AG04449 (cell line): ENCODE measurements at regions not wholly inside any gene's neighbourhood (a gene's known extent, or its start where the extent isn't known, plus 50 kb on each side); places are given as distances from the start of the nearest gene placed in this dataset.

Experiments used
- CTCF ChIA-PET: fragments of 350-600 bp; formaldehyde crosslinking; extraction: SDS; loops from one replicate; lab custom pipeline; 2021; ENCODE audit warnings: antibody characterized with exemption; lab: Yijun Ruan, JAX
- POLR2A ChIA-PET: fragments of 400-600, 350-600 bp; formaldehyde crosslinking; extraction: SDS; loops from one replicate; lab custom pipeline; 2020; ENCODE audit warnings: antibody characterized with exemption, inconsistent platforms; lab: Yijun Ruan, JAX
- DNase-seq: peaks from one replicate; pipeline ENCODE4 v3.0.0-alpha.2; 2010; ENCODE audit warnings: low read depth, low spot score
- H3K4me3 ChIP-seq: 2 replicates; pipeline ENCODE4 v1.5.1; 2011; ENCODE audit warnings: low read depth, mild to moderate bottlenecking, control low read depth, low read length
- TF ChIP-seq, protein P1 (sequence below): IDR thresholded peaks from one replicate; pipeline ENCODE4 v1.5.1; 2011; ENCODE audit warnings: mild to moderate bottlenecking, moderate library complexity, low read length, control low read depth, inconsistent platforms; ENCODE audit not compliant: insufficient read depth; ENCODE audit errors: missing control alignments

DNA sequence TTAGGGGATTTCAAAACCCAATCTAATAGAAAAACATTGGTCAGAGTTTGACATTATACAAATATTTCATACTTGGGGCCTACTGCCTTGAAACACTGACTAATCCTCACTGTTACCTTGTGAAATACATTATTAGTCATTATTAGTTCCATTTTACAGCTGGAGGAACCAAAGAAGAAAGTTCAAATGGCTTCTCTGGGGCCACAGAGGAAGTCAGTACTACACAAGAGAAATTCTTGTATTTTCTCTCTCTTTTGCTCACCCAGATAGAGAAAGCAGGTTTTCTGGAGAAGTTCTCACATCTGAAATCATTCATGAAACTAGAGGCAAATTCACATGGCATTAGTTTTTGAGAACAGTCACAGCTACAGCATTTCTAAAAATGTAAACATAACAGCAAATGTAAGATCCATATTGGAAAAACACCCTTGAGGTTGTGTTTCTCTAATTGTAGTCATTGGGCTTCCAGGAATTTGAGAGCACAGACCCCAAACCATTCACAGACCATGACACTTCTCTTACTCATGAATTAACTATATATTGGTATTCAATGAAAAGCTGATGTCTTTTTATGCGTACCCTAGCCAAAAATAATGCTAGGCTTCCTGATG, 83.0 kb downstream of the LLPH start:
- TF ChIP-seq, protein P1, sequence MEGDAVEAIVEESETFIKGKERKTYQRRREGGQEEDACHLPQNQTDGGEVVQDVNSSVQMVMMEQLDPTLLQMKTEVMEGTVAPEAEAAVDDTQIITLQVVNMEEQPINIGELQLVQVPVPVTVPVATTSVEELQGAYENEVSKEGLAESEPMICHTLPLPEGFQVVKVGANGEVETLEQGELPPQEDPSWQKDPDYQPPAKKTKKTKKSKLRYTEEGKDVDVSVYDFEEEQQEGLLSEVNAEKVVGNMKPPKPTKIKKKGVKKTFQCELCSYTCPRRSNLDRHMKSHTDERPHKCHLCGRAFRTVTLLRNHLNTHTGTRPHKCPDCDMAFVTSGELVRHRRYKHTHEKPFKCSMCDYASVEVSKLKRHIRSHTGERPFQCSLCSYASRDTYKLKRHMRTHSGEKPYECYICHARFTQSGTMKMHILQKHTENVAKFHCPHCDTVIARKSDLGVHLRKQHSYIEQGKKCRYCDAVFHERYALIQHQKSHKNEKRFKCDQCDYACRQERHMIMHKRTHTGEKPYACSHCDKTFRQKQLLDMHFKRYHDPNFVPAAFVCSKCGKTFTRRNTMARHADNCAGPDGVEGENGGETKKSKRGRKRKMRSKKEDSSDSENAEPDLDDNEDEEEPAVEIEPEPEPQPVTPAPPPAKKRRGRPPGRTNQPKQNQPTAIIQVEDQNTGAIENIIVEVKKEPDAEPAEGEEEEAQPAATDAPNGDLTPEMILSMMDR = no peak
- DNase-seq = no peak
- POLR2A ChIA-PET = interaction anchor here (0.6 kb wide), 1 partner anchor 47 kb away, joined by 3 read pairs; no protein-coding TSS in a partner anchor
- CTCF ChIA-PET = interaction anchor here (1.0 to 2.2 kb wide), 2 partner anchors 12 to 40 kb away, joined by 3 to 7 read pairs; no protein-coding TSS in a partner anchor
- no peak overlapping the region for H3K4me3 ChIP-seq

GRCh38 chr12:66045506-66045905, 85.0 kb downstream of the LLPH start:
- no peak overlapping the region for H3K4me3 ChIP-seq
- no peak for DNase-seq
- TF ChIP-seq, protein P1 = no peak
- POLR2A ChIA-PET = no interaction called here
- CTCF ChIA-PET = interaction anchor here (1.0 to 1.9 kb wide), 3 partner anchors 10 to 62 kb away, joined by 3 to 11 read pairs (median 5); no protein-coding TSS in a partner anchor

DNA sequence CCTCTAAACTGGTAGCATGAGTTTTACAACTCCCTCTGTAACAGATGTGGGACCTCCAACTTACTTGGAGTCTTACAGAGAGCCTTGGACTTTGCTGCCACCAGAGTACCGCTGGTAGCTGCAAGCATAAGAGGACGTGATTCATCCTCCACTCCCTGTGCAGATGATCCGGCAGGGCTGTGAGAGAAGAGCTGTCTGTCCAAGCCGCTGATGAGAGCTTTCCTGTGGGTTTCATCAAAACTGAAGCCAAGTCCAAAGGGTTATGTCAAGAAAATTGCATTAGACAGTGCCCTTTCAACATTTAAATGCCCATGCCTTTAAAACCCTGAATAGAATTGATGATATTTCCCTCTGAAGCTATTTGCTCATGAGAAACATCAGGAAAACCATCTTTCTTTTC, 85.8 kb downstream of the LLPH start:
- ChIA-PET POLR2A (interaction anchor here (0.6 to 0.8 kb wide), 2 partner anchors 9 to 519 kb away, joined by 3 to 4 read pairs; no protein-coding TSS in a partner anchor), CTCF (interaction anchor here (1.4 to 1.9 kb wide), 3 partner anchors 9 to 442 kb away, joined by 4 to 11 read pairs (median 5); no protein-coding TSS in a partner anchor)
- TF ChIP-seq, protein P1 = no peak
- no peak overlapping the region for H3K4me3 ChIP-seq
- DNase-seq = no peak

DNA sequence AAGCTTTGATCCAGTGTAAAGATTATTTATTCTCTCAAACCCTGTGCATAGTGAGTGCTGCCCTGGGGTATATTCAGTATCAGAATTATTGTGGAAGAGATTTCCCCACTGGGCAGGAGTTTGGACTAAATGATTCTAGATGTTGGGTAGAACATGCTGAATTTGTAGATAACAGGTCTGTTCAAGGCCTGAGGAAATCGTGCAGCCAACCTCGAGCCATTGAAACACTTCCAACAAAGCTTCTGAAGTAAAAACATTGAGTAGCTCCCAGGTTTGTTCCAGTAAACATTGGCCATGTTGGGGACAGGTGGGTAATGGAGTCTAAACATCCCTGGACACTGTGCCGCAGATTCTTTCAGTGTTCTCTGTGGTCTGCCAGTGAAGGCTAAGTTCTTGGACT, 87.5 kb downstream of the LLPH start:
- TF ChIP-seq, protein P1 = no peak
- no peak for DNase-seq
- ChIA-PET POLR2A (no interaction called here), CTCF (no interaction called here)
- no peak overlapping the region for H3K4me3 ChIP-seq

GRCh38 chr12:66041651-66042363, 88.7 kb downstream of the LLPH start:
- CTCF ChIA-PET = no interaction called here
- POLR2A ChIA-PET = no interaction called here
- no peak for DNase-seq
- H3K4me3 ChIP-seq = no peak overlapping the region
- TF ChIP-seq, protein P1 = no peak

DNA sequence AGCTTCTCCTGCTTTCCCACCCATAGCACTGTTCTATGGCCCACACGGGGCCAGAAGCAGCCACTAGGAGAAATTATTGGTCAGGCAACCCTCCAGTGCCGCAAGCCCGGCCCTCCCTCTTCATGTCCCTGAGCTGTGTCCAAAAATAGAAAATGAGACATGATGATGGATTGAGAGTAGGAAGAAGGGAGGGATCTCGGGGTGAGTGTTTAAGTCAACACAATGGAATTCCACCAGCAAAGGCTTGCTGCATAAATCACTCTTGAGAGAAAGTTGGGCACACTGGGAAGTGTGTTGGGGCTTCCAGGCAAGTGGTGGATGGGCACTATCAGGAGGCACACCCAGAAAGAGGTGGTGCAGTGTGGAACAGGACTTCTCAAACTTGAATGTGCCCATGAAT, 94.2 kb downstream of the LLPH start:
- TF ChIP-seq, protein P1 = peak; percentile 14
- ChIA-PET CTCF (interaction anchor here (0.7 to 2.2 kb wide), 53 partner anchors 9 to 724 kb away, joined by 3 to 29 read pairs (median 4); no protein-coding TSS in a partner anchor), POLR2A (interaction anchor here (0.7 to 1.2 kb wide), 5 partner anchors 9 to 169 kb away, joined by 3 to 4 read pairs (median 3); no protein-coding TSS in a partner anchor)
- no peak overlapping the region for H3K4me3 ChIP-seq
- DNase-seq = peak; percentile 85
